Neural progenitor cell (in vitro differentiated cells): ENCODE measurements at regions not wholly inside any gene's neighbourhood (a gene's known extent, or its start where the extent isn't known, plus 50 kb on each side); places are given as distances from the start of the nearest gene placed in this dataset.

ENCODE experiments used
- DNase-seq: peaks from one replicate; pipeline ENCODE4 v3.0.0-alpha.2; 2016; ENCODE audit warnings: low spot score
- H2AFZ ChIP-seq: fragments of 200-600 bp; sonication (generic); replicated peaks from 2 replicates; pipeline ENCODE4 v1.6.1; 2016; ENCODE audit warnings: antibody characterized with exemption
- H3F3A ChIP-seq: fragments of 200-600 bp; sonication (generic); 2 replicates; pipeline ENCODE4 v1.6.1; 2016; ENCODE audit warnings: antibody characterized with exemption, low read depth
- H3K27ac ChIP-seq: fragments of 200-600 bp; sonication (generic); 2 replicates; pipeline ENCODE4 v1.5.1; 2016; ENCODE audit warnings: mild to moderate bottlenecking
- H3K27me3 ChIP-seq: fragments of 200-600 bp; sonication (generic); 2 replicates; pipeline ENCODE4 v1.6.1; 2016; ENCODE audit warnings: mild to moderate bottlenecking, moderate library complexity
- H3K36me3 ChIP-seq: fragments of 200-600 bp; sonication (generic); 2 replicates; pipeline ENCODE4 v1.5.1; 2016
- H3K4me1 ChIP-seq: fragments of 200-600 bp; sonication (generic); 2 replicates; pipeline ENCODE4 v1.6.1; 2016; ENCODE audit warnings: mixed run types
- H3K4me2 ChIP-seq: fragments of 200-600 bp; sonication (generic); 2 replicates; pipeline ENCODE4 v1.6.1; 2016
- H3K4me3 ChIP-seq: fragments of 200-600 bp; sonication (generic); 2 replicates; pipeline ENCODE4 v1.5.1; 2016
- H3K79me2 ChIP-seq: fragments of 200-600 bp; sonication (generic); 2 replicates; pipeline ENCODE4 v1.6.1; 2016; ENCODE audit warnings: low read depth
- H3K9ac ChIP-seq: fragments of 200-600 bp; sonication (generic); 2 replicates; pipeline ENCODE4 v1.6.1; 2016
- H3K9me3 ChIP-seq: fragments of 200-600 bp; sonication (generic); 2 replicates; pipeline ENCODE4 v1.5.1; 2016; ENCODE audit warnings: low read depth
- H4K20me1 ChIP-seq: fragments of 200-600 bp; sonication (generic); 2 replicates; pipeline ENCODE4 v1.6.1; 2016; ENCODE audit warnings: low read depth
- H3K27ac Mint-ChIP-seq: 3 replicates; pipeline ENCODE4 v1.8.0; 2021; ENCODE audit warnings: mixed read lengths
- H3K27me3 Mint-ChIP-seq: 2 replicates; pipeline ENCODE4 v1.8.0; 2022; ENCODE audit warnings: low read depth, mild to moderate bottlenecking, inconsistent platforms, moderate library complexity, mixed read lengths; ENCODE audit not compliant: insufficient read depth
- H3K36me3 Mint-ChIP-seq: 3 replicates; pipeline ENCODE4 v1.8.0; 2021; ENCODE audit warnings: mixed read lengths
- H3K4me1 Mint-ChIP-seq: 3 replicates; pipeline ENCODE4 v1.8.0; 2021; ENCODE audit warnings: mixed read lengths
- H3K4me3 Mint-ChIP-seq: 3 replicates; pipeline ENCODE4 v1.8.0; 2021; ENCODE audit warnings: mild to moderate bottlenecking, moderate library complexity, mixed read lengths
- H3K9me3 Mint-ChIP-seq: 3 replicates; pipeline ENCODE4 v1.8.0; 2020; ENCODE audit warnings: mixed read lengths
- CTCF ChIP-seq: fragments of 200-600 bp; sonication (generic); IDR thresholded peaks from 2 replicates; pipeline ENCODE4 v1.5.1; 2017; ENCODE audit warnings: antibody characterized with exemption, mild to moderate bottlenecking
- EZH2 ChIP-seq: fragments of 200-600 bp; sonication (generic); IDR thresholded peaks from 2 replicates; pipeline ENCODE4 v1.6.1; 2017; ENCODE audit warnings: antibody characterized with exemption, mild to moderate bottlenecking, moderate library complexity
- EZH2phosphoT487 ChIP-seq: fragments of 200-600 bp; sonication (generic); IDR thresholded peaks from 2 replicates; pipeline ENCODE4 v1.6.1; 2017; ENCODE audit warnings: antibody characterized with exemption

DNA sequence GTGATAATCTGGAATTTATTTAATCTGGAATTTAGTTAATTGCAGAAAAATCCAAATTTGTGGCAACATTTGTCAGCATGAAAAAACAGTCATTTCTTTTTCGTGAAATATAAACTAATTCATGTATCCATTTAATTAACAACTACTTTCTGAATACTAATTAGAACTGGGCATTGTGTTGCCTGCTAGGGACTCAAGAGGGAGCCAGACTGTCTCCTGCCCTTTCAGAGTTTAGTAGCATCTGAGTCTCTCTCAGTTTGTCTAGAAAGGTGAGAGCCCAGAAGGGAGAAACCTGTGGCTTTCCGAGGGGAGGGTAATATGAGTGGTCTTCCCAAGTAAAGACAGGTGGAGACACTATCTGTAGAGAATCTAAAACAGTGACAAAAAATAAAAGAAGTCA, 210.9 kb upstream of the HDDC2 start:
- Histone ChIP-seq H3K4me1 (no peaks in the 10 kb centered on the region), H3K9ac (no peak overlapping the region), H3K4me3 (no peak overlapping the region), H3K36me3 (no peaks in the 10 kb centered on the region), H3K79me2 (no peaks in the 10 kb centered on the region), H3F3A (no peaks in the 10 kb centered on the region), H3K27ac (no peak overlapping the region), H3K4me2 (no peak overlapping the region), H3K27me3 (no peaks in the 10 kb centered on the region), H4K20me1 (no peaks in the 10 kb centered on the region), H3K9me3 (no peaks in the 10 kb centered on the region), H2AFZ (no peak overlapping the region)
- peak; percentile 47 for DNase-seq
- H3K9me3 Mint-ChIP-seq, result peaks cover 8% of the 10 kb centered on the region
- H3K36me3 Mint-ChIP-seq, result no peaks in the 10 kb centered on the region
- no peaks in the 10 kb centered on the region for H3K27me3 Mint-ChIP-seq
- no peak overlapping the region for H3K27ac Mint-ChIP-seq
- no peak overlapping the region for H3K4me3 Mint-ChIP-seq
- H3K4me1 Mint-ChIP-seq, result no peaks in the 10 kb centered on the region
- TF ChIP-seq EZH2, result no peak
- TF ChIP-seq CTCF, result peak; percentile 57

- H3K4me3 Mint-ChIP-seq, result no peak overlapping the region
- no peak overlapping the region for H3K27ac Mint-ChIP-seq
- no peaks in the 10 kb centered on the region for H3K27me3 Mint-ChIP-seq
- Histone ChIP-seq H3K4me3 (no peak overlapping the region), H2AFZ (no peak overlapping the region), H3F3A (no peaks in the 10 kb centered on the region), H3K9ac (no peak overlapping the region), H3K4me1 (no peaks in the 10 kb centered on the region), H3K79me2 (no peaks in the 10 kb centered on the region), H3K36me3 (no peaks in the 10 kb centered on the region), H3K27ac (no peak overlapping the region), H3K4me2 (no peak overlapping the region), H3K27me3 (no peaks in the 10 kb centered on the region), H4K20me1 (no peaks in the 10 kb centered on the region), H3K9me3 (no peaks in the 10 kb centered on the region)
- no peak for DNase-seq
- no peaks in the 10 kb centered on the region for H3K4me1 Mint-ChIP-seq
- peaks cover 8% of the 10 kb centered on the region for H3K9me3 Mint-ChIP-seq
- TF ChIP-seq EZH2 (no peak), CTCF (no peak), EZH2phosphoT487 (no peak)
- no peaks in the 10 kb centered on the region for H3K36me3 Mint-ChIP-seq
Observed at GRCh38 chr6:125513978-125514377, 212.2 kb upstream of the HDDC2 start.

- DNase-seq, result no peak
- H3K4me3 ChIP-seq, result no peak overlapping the region
- H3K79me2 ChIP-seq, result no peaks in the 10 kb centered on the region
- no peaks in the 10 kb centered on the region for H3K27me3 ChIP-seq
- no peaks in the 10 kb centered on the region for H3F3A ChIP-seq
- H3K27ac ChIP-seq, result no peak overlapping the region
- no peak overlapping the region for H3K4me2 ChIP-seq
- no peak overlapping the region for H3K9ac ChIP-seq
- H3K4me1 ChIP-seq, result no peaks in the 10 kb centered on the region
- no peaks in the 10 kb centered on the region for H4K20me1 ChIP-seq
- no peak overlapping the region for H2AFZ ChIP-seq
- peaks cover 2% of the 10 kb centered on the region for H3K4me1 Mint-ChIP-seq
- TF ChIP-seq EZH2, result no peak
- no peak for TF ChIP-seq EZH2phosphoT487
- no peak for TF ChIP-seq CTCF
- H3K27me3 Mint-ChIP-seq, result no peaks in the 10 kb centered on the region
- H3K9me3 Mint-ChIP-seq, result peaks cover 13% of the 10 kb centered on the region
- no peaks in the 10 kb centered on the region for H3K36me3 ChIP-seq
- no peak overlapping the region for H3K27ac Mint-ChIP-seq
- H3K36me3 Mint-ChIP-seq, result no peaks in the 10 kb centered on the region
- no peaks in the 10 kb centered on the region for H3K9me3 ChIP-seq
- H3K4me3 Mint-ChIP-seq, result no peak overlapping the region
Observed at GRCh38 chr6:125516644-125517043, 214.9 kb upstream of the HDDC2 start.

DNA sequence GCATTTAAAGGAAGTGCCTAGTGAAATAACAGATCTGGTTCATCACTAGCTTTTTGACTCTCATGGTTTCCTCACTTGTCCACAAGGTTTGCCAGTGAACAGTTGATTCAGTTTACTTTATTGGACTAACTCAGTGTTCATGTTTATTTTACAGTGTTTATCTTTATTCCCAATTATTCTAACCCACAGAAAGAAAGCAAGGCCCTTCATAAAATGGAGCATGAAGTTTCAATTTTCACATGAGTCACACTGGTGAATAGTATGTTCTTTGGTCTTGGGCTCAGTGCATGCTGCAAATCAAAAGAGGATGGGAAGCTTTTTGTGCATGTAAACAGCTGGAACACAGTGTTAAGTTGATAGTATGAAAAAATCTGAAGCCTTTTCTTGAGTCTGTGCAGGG, 217.6 kb upstream of the HDDC2 start:
- H3K27ac ChIP-seq, result no peak overlapping the region
- no peak overlapping the region for H3K27ac Mint-ChIP-seq
- H3K4me3 ChIP-seq, result no peak overlapping the region
- peaks cover 6% of the 10 kb centered on the region for H3K4me1 ChIP-seq
- peaks cover 13% of the 10 kb centered on the region for H3K9me3 Mint-ChIP-seq
- no peaks in the 10 kb centered on the region for H3F3A ChIP-seq
- H4K20me1 ChIP-seq, result no peaks in the 10 kb centered on the region
- H2AFZ ChIP-seq, result no peak overlapping the region
- H3K4me1 Mint-ChIP-seq, result peaks cover 2% of the 10 kb centered on the region
- H3K9me3 ChIP-seq, result no peaks in the 10 kb centered on the region
- no peak overlapping the region for H3K9ac ChIP-seq
- H3K4me2 ChIP-seq, result no peak overlapping the region
- no peaks in the 10 kb centered on the region for H3K27me3 ChIP-seq
- H3K79me2 ChIP-seq, result no peaks in the 10 kb centered on the region
- TF ChIP-seq CTCF (no peak), EZH2phosphoT487 (no peak), EZH2 (no peak)
- DNase-seq, result no peak
- no peak overlapping the region for H3K4me3 Mint-ChIP-seq
- peaks cover 2% of the 10 kb centered on the region for H3K27me3 Mint-ChIP-seq
- no peaks in the 10 kb centered on the region for H3K36me3 ChIP-seq
- no peaks in the 10 kb centered on the region for H3K36me3 Mint-ChIP-seq
